ENCODE measurements at regions not wholly inside any gene's neighbourhood (a gene's known extent, or its start where the extent isn't known, plus 50 kb on each side); places are given as distances from the start of the nearest gene placed in this dataset.
"Not testable (repeated sequence)": the region's sequence is repeated elsewhere in the genome, so short reads cannot be mapped to it uniquely, and the experiment has no call there.

DNA sequence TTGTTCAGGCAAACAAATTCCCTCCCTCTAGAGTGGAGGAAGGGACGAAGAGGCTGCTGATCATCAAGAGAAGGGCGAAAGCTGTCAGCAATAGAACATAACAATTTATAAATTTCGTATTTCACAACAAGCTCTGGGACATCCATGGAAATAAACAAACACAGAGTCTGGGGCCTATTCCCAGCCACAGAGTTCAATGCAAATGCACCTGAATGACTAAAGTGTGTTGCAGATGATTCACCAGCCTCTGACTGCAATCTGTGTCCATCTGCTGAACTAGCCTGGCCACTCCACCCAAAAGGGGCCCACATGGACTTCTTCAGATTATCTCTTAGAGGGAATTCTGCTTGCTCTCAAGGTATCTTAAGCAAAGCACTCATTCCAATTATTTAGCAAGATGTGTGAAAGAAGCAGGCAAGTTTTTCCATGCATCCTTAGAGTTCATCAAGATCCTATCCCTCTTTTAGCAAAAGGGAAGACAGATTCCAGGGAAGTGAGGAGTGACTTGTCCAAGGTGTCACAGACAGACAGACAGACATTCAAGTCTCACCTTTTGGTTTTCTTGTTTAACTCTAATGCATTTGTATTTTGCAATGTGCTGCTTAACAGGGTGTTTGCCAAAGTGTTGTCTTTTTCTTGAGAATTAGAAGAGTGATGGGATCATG lies 307.8 kb upstream of the PAPPA start:
- DNase-seq: no peak

DNA sequence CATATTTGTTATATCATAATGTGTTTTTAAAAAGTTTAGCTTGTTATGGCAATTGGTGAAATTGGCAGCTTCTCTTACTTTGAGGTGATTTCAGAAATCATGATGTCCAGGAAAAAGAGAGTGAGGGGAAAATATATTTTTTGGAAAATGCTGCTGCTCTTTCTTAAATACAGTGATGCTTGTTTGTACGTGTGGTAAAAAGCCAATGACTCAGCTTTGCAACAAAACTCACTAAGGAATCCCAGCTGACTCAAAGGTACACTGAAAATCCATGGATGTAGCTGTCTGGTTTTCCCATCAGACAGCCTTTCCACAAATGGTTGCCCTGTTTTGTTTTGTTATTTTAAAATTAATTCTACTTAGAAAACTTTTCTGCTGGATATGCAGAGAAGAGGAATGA lies 306.4 kb upstream of the PAPPA start:
- no peak for DNase-seq

DNA sequence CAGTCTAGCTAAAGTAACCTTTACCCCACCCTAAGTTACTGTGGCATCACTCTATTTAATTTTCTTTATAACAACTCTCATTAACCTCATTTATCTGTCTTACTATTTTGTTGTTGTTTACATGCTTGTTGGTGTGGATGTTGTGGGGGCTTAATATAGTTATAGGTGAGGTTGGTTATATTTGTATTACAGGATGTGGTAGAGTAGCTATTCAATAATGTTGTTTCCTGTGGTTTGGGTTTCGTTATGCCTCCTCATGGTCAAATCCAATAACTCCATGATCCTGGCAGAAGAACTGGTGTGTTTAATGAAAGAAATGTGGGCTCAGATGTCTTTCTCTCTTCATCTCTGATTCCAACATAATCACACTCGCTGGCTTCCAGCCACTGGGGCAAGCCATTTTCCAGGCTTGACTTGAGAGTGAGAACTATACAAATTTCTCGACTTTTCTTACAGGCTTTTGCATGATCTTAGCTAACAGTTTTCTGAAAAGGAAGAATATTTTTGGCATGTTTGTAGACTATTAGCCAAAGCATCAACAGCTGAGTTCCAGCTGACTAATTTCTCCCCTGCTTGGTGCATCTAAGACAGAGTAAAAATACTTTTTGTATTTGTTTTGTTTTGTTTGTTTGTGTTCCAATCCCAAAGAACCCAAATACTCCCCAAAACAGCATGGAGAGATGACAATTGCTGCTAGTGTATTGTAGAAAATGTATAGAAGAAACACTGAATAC lies 303.7 kb upstream of the PAPPA start:
- no peak for DNase-seq

DNA sequence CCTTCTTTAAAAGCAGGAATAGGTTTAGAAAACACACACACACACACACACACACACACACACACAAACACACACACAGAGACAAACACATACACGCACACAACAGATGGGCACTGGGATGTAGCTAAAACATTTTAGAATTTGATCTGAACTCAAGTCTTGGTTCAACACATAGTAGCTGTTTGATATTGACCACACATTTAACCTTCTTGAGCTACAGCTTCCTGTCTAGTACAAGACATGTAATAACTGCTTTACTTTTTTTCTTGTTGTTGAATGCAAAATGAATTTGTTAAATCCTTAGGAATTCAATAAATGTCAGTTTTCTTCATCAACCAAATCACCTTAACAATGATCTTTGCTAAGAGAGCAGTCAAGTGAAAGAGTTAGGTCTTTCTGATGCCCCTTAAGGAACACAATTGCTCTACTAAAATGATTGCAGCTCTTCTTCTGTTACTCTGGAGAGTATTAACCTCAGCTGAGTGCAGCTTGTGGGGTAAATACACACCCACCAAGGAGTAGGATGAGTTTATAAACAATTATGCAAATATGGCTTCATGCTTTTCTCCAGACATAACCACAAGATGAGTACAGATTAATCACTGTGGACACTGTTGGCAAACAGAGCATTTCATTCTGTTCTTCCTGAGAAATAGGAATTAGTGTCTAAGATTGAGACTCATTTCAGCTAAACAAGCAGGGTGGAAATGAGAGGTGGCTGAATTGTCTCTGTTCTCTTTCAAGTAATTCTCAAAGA lies 302.9 kb upstream of the PAPPA start:
- DNase-seq: no peak

DNA sequence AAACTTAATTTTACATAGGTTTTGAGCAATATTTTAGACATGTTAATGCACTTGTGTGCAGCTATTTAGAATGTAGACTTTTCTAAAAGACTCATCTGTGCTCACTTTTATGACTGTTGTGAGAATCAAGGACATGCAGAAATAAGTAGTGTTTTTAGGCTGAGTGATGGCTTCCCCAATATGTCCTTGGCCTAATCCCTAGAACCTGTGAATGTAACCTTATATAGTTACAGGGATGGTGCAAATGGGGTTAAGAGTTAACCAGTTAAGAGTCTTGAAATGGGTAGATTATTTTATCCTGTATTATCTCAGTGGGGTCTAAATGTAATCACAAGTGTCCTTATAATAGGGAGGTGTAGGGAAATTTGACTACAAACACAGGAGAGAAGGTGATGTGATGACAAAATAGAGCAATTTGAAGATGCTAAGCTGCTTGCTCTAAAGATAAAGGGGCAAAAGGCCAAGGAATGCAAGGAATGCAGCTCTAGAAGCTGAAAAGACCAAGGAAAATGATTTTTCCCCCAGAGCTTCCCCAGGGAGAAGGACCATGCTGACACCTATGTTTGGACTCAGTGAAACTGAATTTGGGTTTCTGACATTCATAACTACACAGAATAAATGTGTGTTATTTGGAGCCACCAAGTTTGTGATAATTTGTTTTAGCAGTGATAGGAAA lies 298.0 kb upstream of the PAPPA start:
- no peak for DNase-seq

DNA sequence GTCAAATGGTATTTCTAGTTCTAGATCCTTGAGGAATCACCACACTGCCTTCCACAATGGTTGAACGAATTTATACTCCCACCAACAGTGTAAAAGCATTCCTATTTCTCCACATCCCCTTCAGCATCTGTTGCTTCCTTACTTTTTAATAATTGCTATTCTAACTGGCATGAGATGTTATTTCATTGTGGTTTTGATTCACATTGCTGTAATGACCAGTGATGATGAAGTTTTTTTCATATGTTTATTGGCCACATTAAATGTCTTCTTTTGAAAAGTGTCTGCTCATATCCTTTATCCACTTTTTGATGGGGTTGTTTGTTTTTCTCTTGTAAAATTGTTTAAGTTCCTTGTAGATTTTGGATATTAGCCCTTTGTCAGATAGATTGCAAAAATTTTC lies 295.2 kb upstream of the PAPPA start:
- DNase-seq: not testable (repeated sequence)

DNA sequence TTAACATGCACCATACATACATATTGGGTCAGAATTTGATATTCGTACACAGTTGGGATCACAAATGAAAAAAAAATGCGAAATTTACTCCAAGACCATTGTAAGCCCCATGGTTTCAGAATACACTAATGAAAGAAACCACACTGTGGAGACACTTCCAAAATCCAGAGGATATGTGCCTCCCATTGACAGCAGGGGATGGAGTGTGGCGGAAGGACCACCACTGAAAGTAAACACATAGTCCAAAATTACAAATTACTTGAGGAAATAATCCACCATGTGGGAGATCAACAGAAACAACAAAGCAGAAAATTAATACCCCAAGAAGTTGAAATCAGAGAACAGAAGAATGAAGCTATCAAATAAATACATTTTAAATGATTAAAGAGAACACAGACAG lies 291.6 kb upstream of the PAPPA start:
- no peak for DNase-seq

DNA sequence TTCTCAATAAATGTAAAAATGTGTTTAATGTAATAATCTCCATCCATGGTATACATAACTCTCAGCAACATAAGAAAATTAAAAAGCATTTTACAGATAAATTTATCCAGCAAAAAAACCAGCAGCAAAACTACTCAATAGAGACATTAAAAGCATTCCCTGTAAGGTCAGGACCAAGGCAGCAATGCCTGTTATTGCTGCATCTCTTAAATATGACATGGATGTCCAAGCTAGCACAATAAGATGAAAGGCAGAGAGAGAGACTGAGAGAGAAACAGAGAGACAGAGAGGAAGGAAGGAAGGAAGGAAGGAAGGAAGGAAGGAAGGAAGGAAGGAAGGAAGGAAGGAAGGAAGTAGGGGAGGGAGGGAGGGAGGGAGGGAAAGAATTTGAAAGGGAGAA lies 289.0 kb upstream of the PAPPA start:
- no peak for DNase-seq

DNA sequence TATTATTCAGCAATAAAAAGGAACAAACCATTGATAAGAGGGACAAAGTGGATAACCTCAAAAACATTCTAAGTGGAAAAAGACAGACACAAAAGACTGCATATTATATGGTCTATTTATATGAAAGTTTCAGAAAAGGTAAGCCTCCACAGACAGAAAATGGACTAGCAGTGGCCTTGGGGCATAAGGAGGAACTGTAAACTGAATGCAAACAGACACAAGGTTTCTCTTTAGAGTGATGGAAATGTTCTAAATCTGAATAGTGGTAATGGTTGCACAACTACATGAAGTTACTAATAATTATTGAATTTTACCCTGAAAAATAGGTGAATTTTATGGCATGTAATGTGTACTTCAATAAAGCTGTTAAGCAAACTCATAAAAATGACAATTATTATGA lies 286.3 kb upstream of the PAPPA start:
- no peak for DNase-seq

DNA sequence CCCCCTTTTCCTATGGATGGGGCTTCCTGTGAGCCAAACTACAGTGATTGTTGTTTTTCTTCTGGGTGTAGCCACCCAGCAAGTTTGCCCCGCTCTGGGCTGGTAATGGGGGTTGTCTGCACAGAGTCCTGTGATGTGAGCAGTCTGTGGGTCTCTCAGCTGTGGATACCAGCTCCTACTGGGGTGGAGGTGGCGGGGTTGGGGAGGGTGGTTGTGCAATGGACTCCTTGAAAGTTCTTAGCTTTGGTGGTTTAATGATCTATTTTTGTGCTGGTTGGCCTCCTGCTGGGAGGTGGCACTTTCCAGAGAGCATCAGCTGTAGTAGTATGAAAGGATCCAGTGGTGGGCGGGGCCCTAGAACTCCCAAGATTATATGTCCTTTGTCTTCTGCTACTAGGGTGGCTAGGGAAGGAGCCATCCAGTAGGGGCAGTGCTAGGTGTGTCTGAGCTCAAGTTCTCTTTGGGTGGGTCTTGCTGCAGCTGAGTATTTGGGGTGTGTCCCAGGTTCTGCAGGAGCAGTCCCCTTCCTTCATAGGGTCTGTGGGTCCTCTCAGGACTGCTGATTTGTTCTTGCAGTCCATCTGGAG lies 275.6 kb upstream of the PAPPA start:
- no peak for DNase-seq

DNA sequence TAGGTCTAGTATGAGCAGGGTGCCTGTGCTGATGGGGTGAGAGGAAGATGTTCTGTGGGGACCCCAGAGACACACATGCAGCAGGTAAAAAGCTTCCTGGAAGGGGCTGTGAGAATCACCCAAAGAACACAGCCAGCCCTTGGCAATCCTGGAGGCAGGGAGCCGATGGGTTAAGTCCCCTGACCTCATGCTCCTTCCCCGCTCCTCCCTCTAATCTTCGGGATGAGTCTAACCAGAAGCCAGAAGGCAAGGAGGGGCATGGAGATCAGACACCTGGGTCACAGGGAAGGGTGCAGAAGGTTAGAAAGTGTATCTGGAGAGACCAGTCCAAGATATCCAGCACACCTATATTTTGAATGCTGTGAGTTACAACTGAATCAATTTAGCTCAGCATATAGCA lies 274.1 kb upstream of the PAPPA start:
- no peak for DNase-seq

DNA sequence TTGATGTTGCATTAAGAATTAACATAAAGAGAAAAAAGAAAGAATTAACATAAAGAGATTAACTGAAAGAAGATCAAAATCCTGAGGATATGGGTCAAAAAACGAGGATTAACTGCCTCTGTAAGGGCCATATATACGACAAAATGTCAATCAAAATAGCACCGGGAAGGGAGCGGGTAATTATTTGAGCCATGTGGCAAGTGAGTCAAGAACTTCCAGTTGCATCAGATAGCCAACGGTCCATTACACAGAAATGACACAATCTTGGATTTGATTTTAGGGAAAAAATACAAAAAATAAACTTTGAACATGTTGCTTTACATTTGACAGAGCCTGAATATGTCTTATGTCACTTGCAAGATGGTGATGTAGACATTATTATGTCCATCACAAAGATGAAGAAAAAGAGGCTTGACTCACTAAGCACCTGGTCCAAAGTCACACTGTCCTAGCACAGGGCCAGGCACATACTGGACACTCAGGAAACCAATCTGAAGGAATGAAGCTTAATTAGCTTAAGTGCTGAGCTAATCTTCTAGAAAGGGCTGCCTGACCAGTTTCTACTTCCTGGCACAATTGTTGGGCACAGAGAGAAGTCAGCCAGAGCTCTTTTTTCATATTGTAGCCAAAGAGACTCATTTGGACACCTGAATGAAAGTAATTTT lies 273.2 kb upstream of the PAPPA start:
- DNase-seq: no peak

DNA sequence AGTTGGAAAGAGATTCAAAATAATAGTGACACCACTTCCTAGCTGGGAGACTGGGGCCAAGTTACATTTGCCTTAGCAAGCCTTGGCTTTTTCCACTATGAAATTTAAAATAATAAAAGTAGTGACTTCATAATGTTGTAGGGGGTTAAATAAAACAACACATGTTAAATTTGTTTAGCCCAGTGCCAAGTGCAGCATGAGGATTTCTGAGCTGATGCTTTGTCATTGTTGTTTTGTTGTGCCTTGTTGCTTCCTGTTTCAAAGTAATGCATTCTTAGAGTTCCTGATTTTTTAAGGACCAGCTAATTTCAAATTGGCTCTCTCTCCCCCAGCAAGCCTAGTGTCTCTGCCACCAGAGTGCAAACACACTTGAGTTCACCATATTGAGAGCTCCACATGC lies 270.7 kb upstream of the PAPPA start:
- DNase-seq: no peak

DNA sequence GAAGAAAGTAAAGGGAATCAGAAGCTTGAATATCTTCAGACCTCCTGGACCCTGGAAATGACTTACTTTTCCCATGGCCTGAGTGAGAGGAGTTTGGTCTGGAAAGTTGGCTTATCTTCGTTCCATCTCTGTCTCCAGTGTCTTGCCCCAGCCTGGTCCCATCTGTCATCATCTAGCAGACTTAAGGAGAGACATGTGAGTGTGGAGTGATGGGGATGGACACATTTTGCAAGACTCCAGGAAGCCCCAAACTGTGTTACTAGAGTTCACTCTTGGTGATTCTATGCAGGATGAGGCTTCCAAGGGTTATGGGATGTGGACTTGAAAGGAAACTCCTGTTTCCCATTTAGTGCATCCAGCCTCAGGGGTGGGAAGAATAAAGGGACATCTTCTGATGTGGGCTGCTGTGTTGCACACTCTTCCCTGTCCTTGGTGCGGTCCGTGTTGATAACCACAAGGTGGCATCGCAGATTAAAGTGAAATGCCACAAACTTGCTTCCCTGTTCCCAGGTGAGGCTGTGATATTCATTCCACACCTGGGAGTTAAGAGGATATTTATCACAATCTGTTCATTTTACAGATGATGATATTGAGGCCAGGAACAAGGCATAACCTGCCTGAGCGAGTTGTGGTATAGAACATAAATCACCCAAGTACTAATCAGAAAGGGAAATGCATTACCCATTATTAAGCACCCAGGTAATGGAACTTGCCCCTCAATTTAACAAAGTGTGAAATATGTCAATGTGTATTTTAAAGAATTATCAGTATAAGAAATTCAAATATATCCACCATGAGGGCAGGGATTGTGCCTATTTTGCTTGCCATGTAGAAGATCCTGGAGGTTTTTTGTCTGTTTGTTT lies 269.9 kb upstream of the PAPPA start:
- DNase-seq: no peak

DNA sequence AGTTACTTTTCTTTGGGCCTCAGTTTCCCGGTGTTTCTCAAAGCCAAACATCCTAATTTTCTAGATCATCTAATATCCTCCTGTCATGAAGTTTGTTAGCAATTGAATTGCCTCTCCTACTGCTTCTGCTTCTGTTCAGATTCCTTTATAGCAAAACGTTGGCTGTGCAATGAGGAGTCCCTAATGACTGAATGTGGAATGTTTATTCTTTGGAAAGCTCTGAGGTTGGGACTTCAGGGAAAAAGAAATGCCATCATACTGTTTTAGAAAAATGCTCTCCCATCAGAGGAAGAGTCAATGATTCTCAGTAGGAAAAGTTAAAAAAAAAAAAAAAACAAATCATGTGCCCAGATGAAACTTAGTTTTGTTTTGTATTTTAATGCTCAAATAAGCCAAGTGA lies 268.7 kb upstream of the PAPPA start:
- no peak for DNase-seq

DNA sequence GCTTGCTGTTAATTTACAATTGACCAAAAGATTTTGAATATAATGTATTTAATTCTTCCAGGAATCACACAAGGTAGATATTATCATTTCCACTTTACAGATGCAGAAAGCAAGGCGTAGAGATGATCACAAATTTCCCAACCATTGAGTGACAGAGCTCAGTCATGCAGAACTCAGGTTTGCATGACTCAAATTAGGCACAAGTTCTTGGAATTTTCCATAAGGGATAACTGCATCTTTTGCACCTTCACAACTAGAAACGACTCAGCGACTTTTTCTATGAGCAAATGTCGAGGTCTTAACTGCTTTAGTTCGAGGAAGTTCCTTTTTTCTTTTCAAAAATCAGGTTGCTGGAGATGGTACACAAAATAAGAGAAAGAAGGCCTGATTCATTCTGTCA lies 265.5 kb upstream of the PAPPA start:
- DNase-seq: no peak

DNA sequence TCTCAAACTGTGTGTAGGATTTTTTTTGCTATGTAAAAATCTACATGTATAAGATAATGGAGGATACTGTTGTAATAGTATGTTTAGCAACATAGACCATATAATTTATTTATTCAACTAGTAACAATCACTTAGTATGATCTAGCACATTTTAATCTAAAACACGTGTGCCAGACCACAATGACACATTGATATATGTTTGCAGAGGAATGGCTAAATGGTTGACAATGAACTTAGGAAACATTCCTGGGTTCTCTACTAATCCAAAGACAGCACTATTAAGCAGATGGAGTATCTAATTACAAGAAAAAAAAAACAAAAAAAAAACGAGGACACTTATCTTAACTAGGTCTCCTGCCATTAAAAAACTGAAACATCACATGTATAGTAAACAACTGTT lies 261.7 kb upstream of the PAPPA start:
- no peak for DNase-seq

DNA sequence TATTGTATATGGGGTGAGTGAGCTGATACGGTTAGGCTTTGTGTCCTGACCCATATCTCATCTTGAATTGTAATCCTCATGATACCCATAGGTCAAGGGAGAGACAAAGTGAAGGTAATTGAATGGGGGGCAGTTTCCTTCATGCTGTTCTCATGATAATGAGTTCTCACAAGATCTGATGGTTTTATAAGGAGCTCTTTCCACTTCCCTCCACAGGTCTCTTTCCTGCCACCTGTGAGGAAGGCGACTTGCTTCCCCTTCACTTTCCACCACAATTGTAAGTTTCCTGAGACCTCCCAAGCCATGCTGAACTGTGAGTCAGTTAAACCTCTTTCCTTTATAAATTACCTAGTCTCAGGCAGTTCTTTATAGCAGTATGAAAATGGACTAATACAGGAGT lies 255.1 kb upstream of the PAPPA start:
- DNase-seq: not testable (repeated sequence)

DNA sequence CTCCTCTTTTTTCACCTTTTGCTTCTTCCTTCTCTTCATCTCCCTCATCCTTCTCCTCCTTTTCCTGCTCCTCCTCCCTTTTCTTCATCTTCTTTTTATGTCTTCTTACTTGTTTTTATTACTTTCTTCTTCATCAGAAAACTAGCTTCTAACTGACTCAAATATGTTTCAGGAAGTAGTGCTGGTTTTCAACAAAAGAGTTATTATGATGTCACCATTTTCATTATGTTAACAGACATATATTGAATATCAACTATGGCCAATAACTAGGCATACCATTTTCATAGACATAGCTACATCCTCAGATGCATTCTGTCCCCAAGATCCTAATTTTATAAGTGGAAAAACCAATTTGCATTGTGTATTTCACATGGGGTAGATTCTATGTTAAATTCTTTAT lies 252.9 kb upstream of the PAPPA start:
- no peak for DNase-seq

DNA sequence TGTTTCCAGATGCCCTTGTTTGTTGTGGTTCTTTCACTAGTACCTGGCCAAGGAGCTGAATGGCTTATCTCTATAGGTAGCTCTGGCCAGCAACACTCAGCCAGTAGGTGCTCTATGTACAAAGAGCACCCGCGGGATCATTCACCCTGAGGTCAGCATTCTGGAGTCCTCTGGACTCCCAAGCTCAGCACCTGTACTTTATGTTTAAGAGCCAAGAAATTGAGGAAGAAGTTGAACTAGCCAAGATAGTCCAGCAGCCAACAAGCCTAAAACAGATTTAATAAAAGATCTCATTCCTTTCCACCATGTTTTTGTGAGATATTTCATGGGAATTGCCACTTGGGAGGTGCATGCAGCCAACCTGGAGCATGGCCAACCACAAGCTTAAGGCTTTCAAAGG lies 242.6 kb upstream of the PAPPA start:
- DNase-seq: no peak

DNA sequence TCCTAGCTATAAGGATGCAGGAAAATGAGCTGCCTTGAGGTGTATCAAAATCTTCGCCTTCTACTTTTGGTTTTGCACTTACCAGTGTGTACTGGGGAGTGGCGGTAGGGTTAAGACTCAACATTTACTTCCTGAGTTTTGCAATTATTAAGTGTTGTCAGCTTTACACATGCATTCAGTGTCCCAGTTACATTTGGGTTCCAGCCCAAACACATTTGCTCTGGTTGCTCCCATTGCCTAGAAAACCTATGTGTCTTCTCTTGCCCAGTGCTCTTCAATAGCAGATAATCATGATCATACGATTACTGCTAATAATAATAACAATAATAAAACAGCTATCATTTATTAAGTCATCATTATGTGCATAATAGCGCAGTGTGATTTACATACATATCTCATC lies 241.5 kb upstream of the PAPPA start:
- DNase-seq: no peak

DNA sequence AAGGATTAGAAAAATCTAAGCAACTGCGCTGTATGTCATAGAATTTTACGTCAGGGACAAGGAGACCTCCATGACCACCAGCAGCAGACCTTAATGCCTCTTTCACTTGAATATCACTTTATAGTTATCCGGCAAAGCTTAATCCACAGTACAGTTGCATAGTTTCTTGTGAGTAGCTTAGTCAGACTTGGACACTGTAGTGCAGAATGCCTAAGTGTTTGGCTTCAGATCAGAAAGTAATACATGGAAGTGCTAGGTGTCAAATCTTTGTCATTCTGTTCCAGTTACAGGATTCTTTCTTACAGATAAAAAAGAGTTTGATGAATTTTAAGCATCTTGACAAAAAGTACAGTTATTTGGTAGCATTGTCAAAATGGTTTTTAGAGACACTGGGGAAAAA lies 239.9 kb upstream of the PAPPA start:
- no peak for DNase-seq
